ENCODE measurements at regions not wholly inside any gene's neighbourhood (a gene's known extent, or its start where the extent isn't known, plus 50 kb on each side); places are given as distances from the start of the nearest gene placed in this dataset.
"Not testable (repeated sequence)": the region's sequence is repeated elsewhere in the genome, so short reads cannot be mapped to it uniquely, and the experiment has no call there.

GRCh38 chrX:1903236-1903935, 288.5 kb downstream of the ASMT start:
- no peak for DNase-seq
- Histone ChIP-seq H3K4me1 (ENCODE audit: control insufficient read depth, insufficient read depth, low read length) (no peaks in the 10 kb centered on the region), H3K27ac (ENCODE audit: low read length) (no peak overlapping the region), H3K4me3 (ENCODE audit: low read length) (no peak overlapping the region), H3K9me3 (ENCODE audit: control insufficient read depth, low read length) (peaks cover 2% of the 10 kb centered on the region), H3K27me3 (ENCODE audit: control insufficient read depth, insufficient read depth) (no peaks in the 10 kb centered on the region)
- intact Hi-C loops (cut with DNase I), result no loop called here
- 76% methylated on average over 17 of the region's 17 CpGs for WGBS
- ATAC-seq, result no peak

- no peak overlapping the region for H3K27ac ChIP-seq (ENCODE audit: low read length)
- DNase-seq, result no peak
- WGBS, result 88% methylated on average over 2 of the region's 2 CpGs
- intact Hi-C loops (cut with DNase I), result no loop called here
- H3K4me3 ChIP-seq (ENCODE audit: low read length), result no peak overlapping the region
- no peaks in the 10 kb centered on the region for H3K4me1 ChIP-seq (ENCODE audit: control insufficient read depth, insufficient read depth, low read length)
- H3K9me3 ChIP-seq (ENCODE audit: control insufficient read depth, low read length), result peaks cover 2% of the 10 kb centered on the region
- ATAC-seq, result no peak
- H3K27me3 ChIP-seq (ENCODE audit: control insufficient read depth, insufficient read depth), result no peaks in the 10 kb centered on the region
These were observed 289.9 kb downstream of the ASMT start for GRCh38 chrX:1904663-1905218.

- H3K9me3 ChIP-seq (ENCODE audit: control insufficient read depth, low read length), result no peaks in the 10 kb centered on the region
- intact Hi-C loops (cut with DNase I), result no loop called here
- no peak overlapping the region for H3K4me3 ChIP-seq (ENCODE audit: low read length)
- ATAC-seq (no peak), DNase-seq (no peak)
- H3K4me1 ChIP-seq (ENCODE audit: control insufficient read depth, insufficient read depth, low read length), result no peaks in the 10 kb centered on the region
- H3K27ac ChIP-seq (ENCODE audit: low read length), result no peak overlapping the region
- no peaks in the 10 kb centered on the region for H3K27me3 ChIP-seq (ENCODE audit: control insufficient read depth, insufficient read depth)
These were observed 291.2 kb downstream of the ASMT start for GRCh38 chrX:1906028-1906427.

- ATAC-seq; DNase-seq; intact Hi-C loops (cut with DNase I): not testable (repeated sequence)
These were observed 294.1 kb downstream of the ASMT start for GRCh38 chrX:1908996-1909395.

DNA sequence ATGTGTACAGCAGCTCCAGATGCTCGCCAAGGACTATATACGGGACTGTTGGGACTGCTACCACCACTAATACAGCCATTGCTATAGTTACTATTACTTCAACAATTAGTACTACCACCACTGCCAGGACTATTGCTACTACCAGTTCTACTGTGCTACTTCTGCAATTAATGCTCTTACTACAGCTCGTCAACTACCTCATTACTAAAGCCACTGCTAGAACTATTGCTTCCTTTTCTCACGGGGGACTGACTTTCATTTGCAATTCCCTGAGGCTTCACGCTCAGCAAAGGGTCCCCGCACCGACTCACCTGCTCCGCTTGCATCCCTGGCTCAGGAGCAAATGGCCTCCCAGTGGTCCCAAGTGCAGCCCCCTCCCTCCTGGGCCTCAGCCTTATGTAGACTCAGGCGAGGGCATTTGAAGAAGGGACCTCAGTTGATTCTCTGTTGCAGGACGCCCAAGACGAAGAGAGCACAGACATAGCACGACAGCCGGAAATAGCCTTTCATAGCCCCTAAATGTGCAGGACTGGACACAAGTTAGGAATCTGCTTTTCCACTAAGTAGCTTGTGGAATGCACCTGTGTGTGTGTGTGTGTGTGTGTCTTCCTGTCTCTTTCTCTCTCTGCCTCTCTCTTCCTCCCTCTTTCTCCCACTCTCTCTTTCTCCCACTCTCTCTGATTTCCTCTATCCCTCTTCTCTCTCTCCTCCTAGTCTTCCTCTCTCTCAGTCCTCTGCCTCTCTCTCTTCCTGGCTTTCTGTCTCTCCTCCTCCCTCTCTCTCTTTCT, 294.8 kb downstream of the ASMT start:
- intact Hi-C loops (cut with DNase I), result no loop called here

More at GRCh38 chrX:1908996-1909395, 294.1 kb downstream of the ASMT start:
- H3K4me1 ChIP-seq (ENCODE audit: control insufficient read depth, insufficient read depth, low read length); H3K9me3 ChIP-seq (ENCODE audit: control insufficient read depth, low read length); H3K4me3 ChIP-seq (ENCODE audit: low read length); H3K27me3 ChIP-seq (ENCODE audit: control insufficient read depth, insufficient read depth); H3K27ac ChIP-seq (ENCODE audit: low read length): not testable (repeated sequence)
- 90% methylated on average over 12 of the region's 12 CpGs for WGBS

DNA sequence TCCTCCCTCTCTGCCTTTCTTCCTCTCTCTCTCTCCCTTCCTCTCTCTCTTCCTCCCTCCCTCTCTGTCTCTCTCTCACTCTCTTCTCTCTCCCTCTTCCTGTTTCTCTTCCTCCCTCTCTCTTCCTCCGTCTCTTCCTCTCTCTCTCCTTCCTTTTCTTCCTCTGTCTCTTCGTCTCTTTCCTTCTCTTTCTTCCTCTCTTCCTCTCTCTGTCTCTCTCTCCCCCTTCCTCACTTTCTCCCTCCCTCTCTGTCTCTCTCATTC, 295.3 kb downstream of the ASMT start:
- ATAC-seq, result no peak
- Histone ChIP-seq H3K27ac (ENCODE audit: low read length) (no peak overlapping the region), H3K9me3 (ENCODE audit: control insufficient read depth, low read length) (no peaks in the 10 kb centered on the region), H3K4me3 (ENCODE audit: low read length) (no peak overlapping the region), H3K27me3 (ENCODE audit: control insufficient read depth, insufficient read depth) (no peaks in the 10 kb centered on the region), H3K4me1 (ENCODE audit: control insufficient read depth, insufficient read depth, low read length) (no peaks in the 10 kb centered on the region)
- WGBS, result 62% methylated on average over 2 of the region's 2 CpGs
- no peak for DNase-seq
- intact Hi-C loops (cut with DNase I), result no loop called here

More for the DNA sequence above, 294.8 kb downstream of the ASMT start:
- Histone ChIP-seq H3K4me1 (ENCODE audit: control insufficient read depth, insufficient read depth, low read length) (no peaks in the 10 kb centered on the region), H3K9me3 (ENCODE audit: control insufficient read depth, low read length) (no peaks in the 10 kb centered on the region), H3K27me3 (ENCODE audit: control insufficient read depth, insufficient read depth) (no peaks in the 10 kb centered on the region), H3K4me3 (ENCODE audit: low read length) (no peak overlapping the region), H3K27ac (ENCODE audit: low read length) (no peak overlapping the region)
- ATAC-seq, result no peak
- no peak for DNase-seq
- WGBS, result 51% methylated on average over 13 of the region's 13 CpGs

GRCh38 chrX:1911401-1912128, 296.7 kb downstream of the ASMT start:
- H3K4me1 ChIP-seq (ENCODE audit: control insufficient read depth, insufficient read depth, low read length), result no peaks in the 10 kb centered on the region
- no peaks in the 10 kb centered on the region for H3K9me3 ChIP-seq (ENCODE audit: control insufficient read depth, low read length)
- ATAC-seq (no peak), DNase-seq (no peak)
- H3K4me3 ChIP-seq (ENCODE audit: low read length), result no peak overlapping the region
- no peak overlapping the region for H3K27ac ChIP-seq (ENCODE audit: low read length)
- WGBS, result 32% methylated on average over 5 of the region's 5 CpGs
- intact Hi-C loops (cut with DNase I), result no loop called here
- H3K27me3 ChIP-seq (ENCODE audit: control insufficient read depth, insufficient read depth), result no peaks in the 10 kb centered on the region

DNA sequence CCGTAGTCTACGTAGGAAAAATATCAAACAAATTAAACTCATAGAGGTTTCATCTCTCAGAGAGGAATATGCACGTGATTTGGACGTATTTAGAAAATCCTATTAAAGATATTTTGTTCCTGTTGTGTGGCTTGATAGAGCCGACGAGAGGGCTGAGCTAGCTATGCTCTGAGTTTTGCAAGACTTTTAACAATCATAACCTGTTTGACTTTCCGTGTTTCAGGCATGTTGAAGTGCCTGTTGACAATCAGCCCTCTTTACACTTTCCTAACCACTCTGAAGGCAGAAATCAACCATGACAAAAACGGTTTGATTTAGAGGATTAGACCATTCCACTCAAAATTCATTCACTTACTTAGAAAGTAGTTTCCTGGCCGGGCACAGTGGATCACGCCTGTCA, 297.3 kb downstream of the ASMT start:
- H3K27me3 ChIP-seq (ENCODE audit: control insufficient read depth, insufficient read depth), result no peaks in the 10 kb centered on the region
- 73% methylated on average over 10 of the region's 10 CpGs for WGBS
- no peaks in the 10 kb centered on the region for H3K9me3 ChIP-seq (ENCODE audit: control insufficient read depth, low read length)
- ATAC-seq (no peak), DNase-seq (no peak)
- H3K4me3 ChIP-seq (ENCODE audit: low read length), result no peak overlapping the region
- no peaks in the 10 kb centered on the region for H3K4me1 ChIP-seq (ENCODE audit: control insufficient read depth, insufficient read depth, low read length)
- intact Hi-C loops (cut with DNase I), result no loop called here
- no peak overlapping the region for H3K27ac ChIP-seq (ENCODE audit: low read length)

DNA sequence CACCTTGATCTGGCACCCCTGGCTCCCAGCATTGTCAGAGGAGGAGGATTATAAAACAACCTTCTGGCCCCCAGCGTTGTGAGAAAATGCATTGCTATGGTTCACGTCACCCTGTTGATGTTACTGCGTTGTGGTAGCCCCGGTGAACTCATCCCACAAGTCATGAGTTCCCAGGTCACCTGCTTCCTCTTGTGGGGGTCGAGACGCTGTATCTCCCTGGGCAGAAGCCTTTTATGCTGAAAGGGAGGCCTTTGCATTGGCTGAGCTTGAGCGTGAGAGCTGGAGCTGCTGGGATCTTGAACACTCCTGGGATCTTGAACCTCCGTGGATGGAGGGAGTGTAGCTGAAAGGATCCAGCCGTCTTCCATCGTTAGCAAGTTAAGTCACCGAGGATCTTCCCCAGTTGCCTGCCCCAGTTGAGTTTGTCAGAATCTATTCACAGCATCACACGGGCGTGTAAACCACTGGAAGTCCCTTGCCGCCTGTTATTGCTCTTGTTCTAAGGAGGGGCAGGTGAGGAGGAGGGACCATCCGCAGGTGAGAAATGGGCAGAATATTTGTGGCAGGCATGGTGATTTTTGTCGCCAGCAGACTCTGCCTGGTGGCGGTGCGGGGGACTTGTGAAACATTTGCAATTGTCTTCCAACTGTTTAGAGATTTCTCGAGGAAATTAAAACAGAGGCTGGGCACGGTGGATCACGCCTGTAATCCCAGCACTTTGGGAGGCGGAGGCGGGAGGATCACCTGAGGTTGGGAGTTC, 299.9 kb downstream of the ASMT start:
- no peak for ATAC-seq
- intact Hi-C loops (cut with DNase I), result no loop called here
- Histone ChIP-seq H3K9me3 (ENCODE audit: control insufficient read depth, low read length) (no peaks in the 10 kb centered on the region), H3K4me1 (ENCODE audit: control insufficient read depth, insufficient read depth, low read length) (no peaks in the 10 kb centered on the region), H3K27me3 (ENCODE audit: control insufficient read depth, insufficient read depth) (no peaks in the 10 kb centered on the region), H3K4me3 (ENCODE audit: low read length) (no peak overlapping the region), H3K27ac (ENCODE audit: low read length) (no peak overlapping the region)
- no peak for DNase-seq
- 72% methylated on average over 23 of the region's 23 CpGs for WGBS

DNA sequence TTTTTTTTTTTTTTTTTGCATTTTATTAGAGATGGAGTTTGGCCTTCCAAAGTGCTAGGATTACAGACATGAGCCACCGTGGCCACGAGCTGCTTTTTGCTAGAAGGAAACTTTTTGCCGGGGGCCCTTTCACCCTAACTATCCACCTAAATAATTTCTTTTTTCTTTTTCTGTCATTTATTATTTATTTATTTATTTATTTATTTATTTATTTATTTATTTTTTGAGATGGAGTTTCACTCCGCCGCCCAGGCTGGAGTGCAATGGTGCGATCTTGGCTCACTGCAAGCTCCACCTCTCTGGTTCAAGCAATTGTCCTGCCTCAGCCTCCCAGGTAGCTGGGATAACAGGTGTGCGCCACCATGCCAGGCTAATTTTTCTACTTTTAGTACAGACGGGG, 303.9 kb downstream of the ASMT start:
- Histone ChIP-seq H3K4me1 (ENCODE audit: control insufficient read depth, insufficient read depth, low read length) (no peaks in the 10 kb centered on the region), H3K27ac (ENCODE audit: low read length) (no peak overlapping the region), H3K4me3 (ENCODE audit: low read length) (no peak overlapping the region), H3K9me3 (ENCODE audit: control insufficient read depth, low read length) (no peaks in the 10 kb centered on the region), H3K27me3 (ENCODE audit: control insufficient read depth, insufficient read depth) (no peaks in the 10 kb centered on the region)
- ATAC-seq, result no peak
- intact Hi-C loops (cut with DNase I), result no loop called here
- 96% methylated on average over 8 of the region's 8 CpGs for WGBS
- DNase-seq, result no peak
